T-helper 2 cell (primary cell): ENCODE measurements at regions not wholly inside any gene's neighbourhood (a gene's known extent, or its start where the extent isn't known, plus 50 kb on each side); places are given as distances from the start of the nearest gene placed in this dataset.
"Not testable (repeated sequence)": the region's sequence is repeated elsewhere in the genome, so short reads cannot be mapped to it uniquely, and the experiment has no call there.

Experiments used
- DNase-seq, 5 experiments: peaks; one replicate each; pipeline versions ENCODE4 v3.0.0 to v3.0.0-alpha.2; 2012 to 2022

- DNase-seq, result no peak
These were observed 394.1 kb downstream of the ZBBX start for GRCh38 chr3:166986000-166986399.

- DNase-seq, result not testable (repeated sequence)
These were observed 404.3 kb downstream of the ZBBX start for GRCh38 chr3:166975796-166976195.

GRCh38 chr3:166967714-166968113 lies 412.4 kb downstream of the ZBBX start:
- not testable (repeated sequence) for DNase-seq

- DNase-seq, result no peak
These were observed 417.2 kb downstream of the ZBBX start for GRCh38 chr3:166962911-166963310.

- no peak for DNase-seq
These were observed 423.0 kb downstream of the ZBBX start for GRCh38 chr3:166957121-166957520.

GRCh38 chr3:166955201-166955939 lies 424.7 kb downstream of the ZBBX start:
- DNase-seq, result no peak

- no peak for DNase-seq
These were observed 445.2 kb downstream of the ZBBX start for GRCh38 chr3:166934879-166935278.

GRCh38 chr3:166917437-166917836 lies 462.7 kb downstream of the ZBBX start:
- no peak for DNase-seq

GRCh38 chr3:166902374-166902773 lies 477.7 kb downstream of the ZBBX start:
- no peak for DNase-seq

- no peak for DNase-seq
These were observed 479.1 kb downstream of the ZBBX start for GRCh38 chr3:166900866-166901577.

GRCh38 chr3:166897811-166898210 lies 482.3 kb downstream of the ZBBX start:
- DNase-seq, result no peak

GRCh38 chr3:166889241-166889640 lies 490.9 kb downstream of the ZBBX start:
- DNase-seq, result no peak

GRCh38 chr3:166879661-166880060 lies 500.4 kb downstream of the ZBBX start:
- no peak for DNase-seq

- DNase-seq, result no peak
These were observed 502.1 kb downstream of the ZBBX start for GRCh38 chr3:166877971-166878370.

- DNase-seq, result no peak
These were observed 515.3 kb downstream of the ZBBX start for GRCh38 chr3:166864473-166865467.

- no peak for DNase-seq
These were observed 519.9 kb downstream of the ZBBX start for GRCh38 chr3:166860217-166860616.

- DNase-seq, result no peak
These were observed 535.8 kb downstream of the ZBBX start for GRCh38 chr3:166844329-166844728.

- DNase-seq, result not testable (repeated sequence)
These were observed 537.3 kb downstream of the ZBBX start for GRCh38 chr3:166842784-166843183.

- DNase-seq, result peak in 1 of 5 experiments; percentile 8
These were observed 542.6 kb downstream of the ZBBX start for GRCh38 chr3:166837535-166837934.

GRCh38 chr3:166836836-166837235 lies 543.3 kb downstream of the ZBBX start:
- DNase-seq, result no peak

GRCh38 chr3:166829896-166830295 lies 550.2 kb downstream of the ZBBX start:
- DNase-seq, result no peak

GRCh38 chr3:166818464-166818863 lies 561.6 kb downstream of the ZBBX start:
- DNase-seq, result no peak

- not testable (repeated sequence) for DNase-seq
These were observed 562.8 kb downstream of the ZBBX start for GRCh38 chr3:166817269-166817668.
